ENCODE measurements at regions not wholly inside any gene's neighbourhood (a gene's known extent, or its start where the extent isn't known, plus 50 kb on each side); places are given as distances from the start of the nearest gene placed in this dataset.
"Not testable (repeated sequence)": the region's sequence is repeated elsewhere in the genome, so short reads cannot be mapped to it uniquely, and the experiment has no call there.

GRCh38 chr5:1731091-1731639, 68.5 kb downstream of the MRPL36 start:
- DNase-seq (ENCODE audit: low read depth in 2 of 2), result no peak

GRCh38 chr5:1730487-1730847, 69.2 kb downstream of the MRPL36 start:
- no peak for DNase-seq (ENCODE audit: low read depth in 2 of 2)

GRCh38 chr5:1729641-1730486, 69.8 kb downstream of the MRPL36 start:
- no peak for DNase-seq (ENCODE audit: low read depth in 2 of 2)

GRCh38 chr5:1728846-1729245, 70.8 kb downstream of the MRPL36 start:
- DNase-seq (ENCODE audit: low read depth in 2 of 2), result no peak

GRCh38 chr5:1727571-1727970, 72.1 kb downstream of the MRPL36 start:
- no peak for DNase-seq (ENCODE audit: low read depth in 2 of 2)

- DNase-seq (ENCODE audit: low read depth in 2 of 2), result no peak
Measured at GRCh38 chr5:1726956-1727355, 72.7 kb downstream of the MRPL36 start.

- no peak for DNase-seq (ENCODE audit: low read depth in 2 of 2)
Measured at GRCh38 chr5:1726469-1726865, 73.2 kb downstream of the MRPL36 start.

GRCh38 chr5:1725641-1726468, 73.8 kb downstream of the MRPL36 start:
- DNase-seq (ENCODE audit: low read depth in 2 of 2), result no peak

GRCh38 chr5:1724822-1725602, 74.6 kb downstream of the MRPL36 start:
- DNase-seq (ENCODE audit: low read depth in 2 of 2), result no peak

GRCh38 chr5:1723957-1724821, 75.4 kb downstream of the MRPL36 start:
- no peak for DNase-seq (ENCODE audit: low read depth in 2 of 2)

- no peak for DNase-seq (ENCODE audit: low read depth in 2 of 2)
Measured at GRCh38 chr5:1723476-1723875, 76.2 kb downstream of the MRPL36 start.

- DNase-seq (ENCODE audit: low read depth in 2 of 2), result no peak
Measured at GRCh38 chr5:1722877-1723276, 76.8 kb downstream of the MRPL36 start.

- no peak for DNase-seq (ENCODE audit: low read depth in 2 of 2)
Measured at GRCh38 chr5:1720396-1721110, 79.1 kb downstream of the MRPL36 start.

GRCh38 chr5:1719860-1720259, 79.8 kb downstream of the MRPL36 start:
- no peak for DNase-seq (ENCODE audit: low read depth in 2 of 2)

- no peak for DNase-seq (ENCODE audit: low read depth in 2 of 2)
Measured at GRCh38 chr5:1718669-1719068, 81.0 kb downstream of the MRPL36 start.

- DNase-seq (ENCODE audit: low read depth in 2 of 2), result not testable (repeated sequence)
Measured at GRCh38 chr5:1710091-1710490, 89.5 kb downstream of the MRPL36 start.

GRCh38 chr5:1709171-1709803, 90.3 kb downstream of the MRPL36 start:
- DNase-seq (ENCODE audit: low read depth in 2 of 2), result no peak

- no peak for DNase-seq (ENCODE audit: low read depth in 2 of 2)
Measured at GRCh38 chr5:1708592-1709141, 91.0 kb downstream of the MRPL36 start.

- no peak for DNase-seq (ENCODE audit: low read depth in 2 of 2)
Measured at GRCh38 chr5:1707467-1707866, 92.2 kb downstream of the MRPL36 start.

Data from activated CD4-positive, alpha-beta T cell treated with anti-CD3 and anti-CD28 coated beads for 24 hours (primary cell).